Smooth muscle cell (in vitro differentiated cells): ENCODE measurements at regions not wholly inside any gene's neighbourhood (a gene's known extent, or its start where the extent isn't known, plus 50 kb on each side); places are given as distances from the start of the nearest gene placed in this dataset.

ENCODE experiments used
- DNase-seq: peaks from one replicate; lab custom pipeline; 2025; ENCODE audit not compliant: unreplicated experiment; lab: John Stamatoyannopoulos, UW
- H2AFZ ChIP-seq: fragments of 200-600 bp; sonication (generic); 2 replicates; pipeline ENCODE4 v1.6.0; 2016; ENCODE audit warnings: antibody characterized with exemption, low read depth, mild to moderate bottlenecking
- H3F3A ChIP-seq: fragments of 200-600 bp; sonication (generic); 2 replicates; pipeline ENCODE4 v1.6.0; 2017; ENCODE audit warnings: antibody characterized with exemption, low read depth
- H3K27ac ChIP-seq: fragments of 200-600 bp; sonication (generic); 2 replicates; pipeline ENCODE4 v1.5.1; 2016; ENCODE audit warnings: low read depth, mild to moderate bottlenecking
- H3K27me3 ChIP-seq: fragments of 200-600 bp; sonication (generic); 2 replicates; pipeline ENCODE4 v1.6.1; 2016; ENCODE audit warnings: low read depth, mild to moderate bottlenecking
- H3K36me3 ChIP-seq: fragments of 200-600 bp; sonication (generic); 2 replicates; pipeline ENCODE4 v1.5.1; 2016; ENCODE audit warnings: low read depth
- H3K4me1 ChIP-seq: fragments of 200-600 bp; sonication (generic); 2 replicates; pipeline ENCODE4 v1.5.1; 2016; ENCODE audit warnings: low read depth
- H3K4me2 ChIP-seq: fragments of 200-600 bp; sonication (generic); 2 replicates; pipeline ENCODE4 v1.6.0; 2016; ENCODE audit warnings: mild to moderate bottlenecking
- H3K4me3 ChIP-seq: fragments of 200-600 bp; sonication (generic); 2 replicates; pipeline ENCODE4 v1.5.1; 2016; ENCODE audit warnings: mild to moderate bottlenecking
- H3K79me2 ChIP-seq: fragments of 200-600 bp; sonication (generic); 2 replicates; pipeline ENCODE4 v1.6.0; 2016; ENCODE audit warnings: low read depth, mild to moderate bottlenecking
- H3K9ac ChIP-seq: fragments of 200-600 bp; sonication (generic); 2 replicates; pipeline ENCODE4 v1.6.0; 2016; ENCODE audit warnings: low read depth
- H3K9me3 ChIP-seq: fragments of 200-600 bp; sonication (generic); replicated peaks from 2 replicates; pipeline ENCODE4 v1.5.1; 2016; ENCODE audit warnings: low read depth
- H4K20me1 ChIP-seq: fragments of 200-600 bp; sonication (generic); 2 replicates; pipeline ENCODE4 v1.6.0; 2016; ENCODE audit warnings: low read depth
- CTCF ChIP-seq: fragments of 200-600 bp; sonication (generic); IDR thresholded peaks from 2 replicates; pipeline ENCODE4 v1.5.1; 2017; ENCODE audit warnings: borderline replicate concordance, mild to moderate bottlenecking, antibody characterized with exemption; ENCODE audit not compliant: insufficient read depth, poor library complexity, severe bottlenecking
- WGBS: methylation state at CpG from one replicate; pipeline ENCODE4 v1.1.7; 2016; ENCODE audit warnings: low lambda C conversion rate; 5-methylcytosine and 5-hydroxymethylcytosine counted together

- Histone ChIP-seq H3K27me3 (no peaks in the 10 kb centered on the region), H3K27ac (no peak overlapping the region), H3F3A (no peaks in the 10 kb centered on the region), H3K9me3 (no peaks in the 10 kb centered on the region), H3K79me2 (no peaks in the 10 kb centered on the region), H3K4me2 (no peak overlapping the region), H3K36me3 (no peaks in the 10 kb centered on the region), H4K20me1 (no peaks in the 10 kb centered on the region), H3K4me3 (no peak overlapping the region), H2AFZ (no peak overlapping the region), H3K9ac (no peak overlapping the region), H3K4me1 (no peaks in the 10 kb centered on the region)
- WGBS = 95% methylated on average over 4 of the region's 4 CpGs
- no peak for TF ChIP-seq CTCF
- no peak for DNase-seq
Measured at GRCh38 chr15:95655089-95655607, 675.4 kb upstream of the NR2F2 start.

GRCh38 chr15:95656595-95656994 lies 673.9 kb upstream of the NR2F2 start:
- 86% methylated on average over 2 of the region's 2 CpGs for WGBS
- Histone ChIP-seq H3K27me3 (no peaks in the 10 kb centered on the region), H3K4me2 (no peak overlapping the region), H3K9ac (no peak overlapping the region), H3K36me3 (no peaks in the 10 kb centered on the region), H4K20me1 (no peaks in the 10 kb centered on the region), H2AFZ (no peak overlapping the region), H3F3A (no peaks in the 10 kb centered on the region), H3K4me1 (no peaks in the 10 kb centered on the region), H3K27ac (no peak overlapping the region), H3K79me2 (no peaks in the 10 kb centered on the region), H3K9me3 (no peaks in the 10 kb centered on the region), H3K4me3 (no peak overlapping the region)
- TF ChIP-seq CTCF = no peak
- DNase-seq = no peak

- Histone ChIP-seq H2AFZ (no peak overlapping the region), H3K36me3 (no peaks in the 10 kb centered on the region), H3K4me2 (no peak overlapping the region), H4K20me1 (no peaks in the 10 kb centered on the region), H3K4me3 (no peak overlapping the region), H3K9me3 (no peaks in the 10 kb centered on the region), H3K27ac (no peak overlapping the region), H3F3A (no peaks in the 10 kb centered on the region), H3K4me1 (no peaks in the 10 kb centered on the region), H3K79me2 (no peaks in the 10 kb centered on the region), H3K27me3 (no peaks in the 10 kb centered on the region), H3K9ac (no peak overlapping the region)
- no peak for DNase-seq
- 93% methylated on average over 3 of the region's 3 CpGs for WGBS
- no peak for TF ChIP-seq CTCF
Measured at GRCh38 chr15:95658799-95659198, 671.7 kb upstream of the NR2F2 start.

GRCh38 chr15:95659656-95660055 lies 670.8 kb upstream of the NR2F2 start:
- no peaks in the 10 kb centered on the region for H3K27me3 ChIP-seq
- H2AFZ ChIP-seq = no peak overlapping the region
- H3K4me1 ChIP-seq = no peaks in the 10 kb centered on the region
- TF ChIP-seq CTCF = no peak
- no peaks in the 10 kb centered on the region for H3K79me2 ChIP-seq
- no peak overlapping the region for H3K9ac ChIP-seq
- H3K4me3 ChIP-seq = no peak overlapping the region
- H3F3A ChIP-seq = no peaks in the 10 kb centered on the region
- no peaks in the 10 kb centered on the region for H3K9me3 ChIP-seq
- WGBS = 92% methylated on average over 11 of the region's 11 CpGs
- no peak overlapping the region for H3K27ac ChIP-seq
- DNase-seq = no peak
- H4K20me1 ChIP-seq = no peaks in the 10 kb centered on the region
- no peaks in the 10 kb centered on the region for H3K36me3 ChIP-seq
- no peak overlapping the region for H3K4me2 ChIP-seq
